ENCODE measurements at regions not wholly inside any gene's neighbourhood (a gene's known extent, or its start where the extent isn't known, plus 50 kb on each side); places are given as distances from the start of the nearest gene placed in this dataset.

- Histone ChIP-seq H3K4me3 (ENCODE audit: low read depth, low read length) (no peak overlapping the region), H3K27me3 (ENCODE audit: control insufficient read depth, insufficient read depth, low read length) (no peaks in the 10 kb centered on the region), H3K36me3 (ENCODE audit: control insufficient read depth, insufficient read depth, low read length) (no peaks in the 10 kb centered on the region)
- TF ChIP-seq CTCF (IDR thresholded peaks at IDR 0.05; ENCODE audit: insufficient read depth, low read length, poor library complexity, severe bottlenecking), result no peak
- DNase-seq (ENCODE audit: low read depth), result no peak
Observed at GRCh38 chr10:9416331-9416730, 1361.8 kb downstream of the GATA3 start.

GRCh38 chr10:9419757-9420156, 1365.3 kb downstream of the GATA3 start:
- Histone ChIP-seq H3K27me3 (ENCODE audit: control insufficient read depth, insufficient read depth, low read length) (no peaks in the 10 kb centered on the region), H3K4me3 (ENCODE audit: low read depth, low read length) (no peak overlapping the region), H3K36me3 (ENCODE audit: control insufficient read depth, insufficient read depth, low read length) (no peaks in the 10 kb centered on the region)
- DNase-seq (ENCODE audit: low read depth), result no peak
- no peak for TF ChIP-seq CTCF (IDR thresholded peaks at IDR 0.05; ENCODE audit: insufficient read depth, low read length, poor library complexity, severe bottlenecking)

- no peak for TF ChIP-seq CTCF (IDR thresholded peaks at IDR 0.05; ENCODE audit: insufficient read depth, low read length, poor library complexity, severe bottlenecking)
- no peak overlapping the region for H3K4me3 ChIP-seq (ENCODE audit: low read depth, low read length)
- H3K36me3 ChIP-seq (ENCODE audit: control insufficient read depth, insufficient read depth, low read length), result no peaks in the 10 kb centered on the region
- DNase-seq (ENCODE audit: low read depth), result no peak
- H3K27me3 ChIP-seq (ENCODE audit: control insufficient read depth, insufficient read depth, low read length), result no peaks in the 10 kb centered on the region
Observed at GRCh38 chr10:9427209-9427608, 1372.7 kb downstream of the GATA3 start.

- TF ChIP-seq CTCF (IDR thresholded peaks at IDR 0.05; ENCODE audit: insufficient read depth, low read length, poor library complexity, severe bottlenecking), result no peak
- Histone ChIP-seq H3K27me3 (ENCODE audit: control insufficient read depth, insufficient read depth, low read length) (no peaks in the 10 kb centered on the region), H3K4me3 (ENCODE audit: low read depth, low read length) (no peak overlapping the region), H3K36me3 (ENCODE audit: control insufficient read depth, insufficient read depth, low read length) (no peaks in the 10 kb centered on the region)
- DNase-seq (ENCODE audit: low read depth), result no peak
Observed at GRCh38 chr10:9437131-9437530, 1382.6 kb downstream of the GATA3 start.

GRCh38 chr10:9443758-9444157, 1389.3 kb downstream of the GATA3 start:
- no peak for TF ChIP-seq CTCF (IDR thresholded peaks at IDR 0.05; ENCODE audit: insufficient read depth, low read length, poor library complexity, severe bottlenecking)
- H3K27me3 ChIP-seq (ENCODE audit: control insufficient read depth, insufficient read depth, low read length), result no peaks in the 10 kb centered on the region
- DNase-seq (ENCODE audit: low read depth), result no peak

GRCh38 chr10:9449530-9449929, 1395.0 kb downstream of the GATA3 start:
- no peak for TF ChIP-seq CTCF (IDR thresholded peaks at IDR 0.05; ENCODE audit: insufficient read depth, low read length, poor library complexity, severe bottlenecking)
- no peak overlapping the region for H3K4me3 ChIP-seq (ENCODE audit: low read depth, low read length)
- H3K27me3 ChIP-seq (ENCODE audit: control insufficient read depth, insufficient read depth, low read length), result no peaks in the 10 kb centered on the region
- no peaks in the 10 kb centered on the region for H3K36me3 ChIP-seq (ENCODE audit: control insufficient read depth, insufficient read depth, low read length)
- DNase-seq (ENCODE audit: low read depth), result no peak

More at GRCh38 chr10:9443758-9444157, 1389.3 kb downstream of the GATA3 start:
- no peak overlapping the region for H3K4me3 ChIP-seq (ENCODE audit: low read depth, low read length)
- H3K36me3 ChIP-seq (ENCODE audit: control insufficient read depth, insufficient read depth, low read length), result no peaks in the 10 kb centered on the region

All from kidney epithelial cell (primary cell).